Mucosa of descending colon (tissue), 3 donors: ENCODE measurements at regions not wholly inside any gene's neighbourhood (a gene's known extent, or its start where the extent isn't known, plus 50 kb on each side); places are given as distances from the start of the nearest gene placed in this dataset.
"Not testable (repeated sequence)": the region's sequence is repeated elsewhere in the genome, so short reads cannot be mapped to it uniquely, and the experiment has no call there.

Source experiments
- ATAC-seq: fragments of 200-7000 bp; cut with Tn5 transposase; one replicate; pipeline ENCODE4 v1.9.1; 2020; ENCODE audit warnings: mild to moderate bottlenecking, moderate library complexity
- DNase-seq, 3 donors: peaks; one replicate each; pipeline ENCODE4 v3.0.0-alpha.2; 2020
- H3K36me3 ChIP-seq: fragments of 200-600 bp; one replicate; pipeline ENCODE4 v1.8.0; 2021; ENCODE audit warnings: low read depth, mild to moderate bottlenecking
- H3K4me1 ChIP-seq: fragments of 200-600 bp; one replicate; pipeline ENCODE4 v1.8.0; 2021; ENCODE audit warnings: low read depth, mild to moderate bottlenecking
- H3K4me3 ChIP-seq: fragments of 200-600 bp; one replicate; pipeline ENCODE4 v1.8.0; 2021; ENCODE audit warnings: mild to moderate bottlenecking
- H3K9me3 ChIP-seq: fragments of 200-600 bp; one replicate; pipeline ENCODE4 v1.8.0; 2021; ENCODE audit warnings: mild to moderate bottlenecking
- intact Hi-C, 2 donors: fragments of 100-400 bp; cut with DNase I in 1 of 2; cut with micrococcal nuclease in 1 of 2; formaldehyde crosslinking; loops; one replicate each; pipeline versions ENCODE4 v1.11.0 to v1.11.1; 2022; cut with DNase I, micrococcal nuclease
- TF ChIP-seq, protein P1 (sequence below): fragments of 200-600 bp; IDR thresholded peaks from one replicate; pipeline ENCODE4 v1.8.0; 2022; ENCODE audit warnings: antibody characterized with exemption, mild to moderate bottlenecking
- donor health status: DM: no; HTN: no; CAD: no; lungs with moderate emphysema.
- donor health status: DM: no; HTN: no; CAD: no.
- donor health status: DM: no; HTN: yes; CAD: no.

DNA sequence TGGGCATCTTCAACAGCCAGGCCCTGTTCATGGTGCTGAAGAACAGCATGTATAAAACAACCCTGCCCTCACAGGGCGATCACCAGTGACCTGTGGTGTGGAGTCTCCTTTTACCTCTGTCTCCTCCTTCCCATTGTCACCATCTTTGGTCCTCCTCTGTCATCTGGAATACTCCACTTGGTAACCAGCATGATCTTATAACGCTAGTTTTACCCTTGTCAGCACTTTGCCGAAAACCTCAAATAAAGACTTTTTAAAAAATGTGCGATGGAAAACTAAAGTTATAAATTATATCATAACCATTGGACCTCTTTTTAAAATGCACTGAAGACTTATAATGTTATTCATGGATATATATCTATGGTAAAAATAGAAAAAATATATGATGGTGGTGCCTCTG is 945.2 kb upstream of the DEFB115 start:
- H3K4me1 ChIP-seq, H3K4me3 ChIP-seq, ATAC-seq, intact Hi-C loops, H3K9me3 ChIP-seq, DNase-seq, H3K36me3 ChIP-seq: not testable (repeated sequence)

DNA sequence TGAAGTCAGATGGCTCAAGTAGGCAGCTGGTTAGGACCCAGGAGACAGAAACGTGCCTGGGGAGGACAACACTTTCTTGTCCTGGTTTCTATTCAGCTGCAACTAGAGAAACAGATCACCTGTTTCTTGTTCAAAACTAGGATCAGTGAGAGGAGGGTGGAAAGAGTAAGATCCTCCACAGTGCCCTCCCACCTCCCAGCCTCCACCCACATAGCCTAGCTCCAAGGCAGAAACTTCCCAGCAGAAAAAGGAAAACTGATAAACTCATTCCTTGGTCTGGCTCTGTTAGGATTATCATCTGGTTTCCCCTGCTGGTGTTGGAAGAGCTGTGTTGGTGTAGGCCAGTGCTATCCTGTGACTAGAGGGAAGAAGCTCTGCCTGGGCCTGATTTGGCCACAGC is 943.8 kb upstream of the DEFB115 start:
- H3K4me3 ChIP-seq, ATAC-seq, DNase-seq, H3K4me1 ChIP-seq, H3K36me3 ChIP-seq, intact Hi-C loops, H3K9me3 ChIP-seq: not testable (repeated sequence)

DNA sequence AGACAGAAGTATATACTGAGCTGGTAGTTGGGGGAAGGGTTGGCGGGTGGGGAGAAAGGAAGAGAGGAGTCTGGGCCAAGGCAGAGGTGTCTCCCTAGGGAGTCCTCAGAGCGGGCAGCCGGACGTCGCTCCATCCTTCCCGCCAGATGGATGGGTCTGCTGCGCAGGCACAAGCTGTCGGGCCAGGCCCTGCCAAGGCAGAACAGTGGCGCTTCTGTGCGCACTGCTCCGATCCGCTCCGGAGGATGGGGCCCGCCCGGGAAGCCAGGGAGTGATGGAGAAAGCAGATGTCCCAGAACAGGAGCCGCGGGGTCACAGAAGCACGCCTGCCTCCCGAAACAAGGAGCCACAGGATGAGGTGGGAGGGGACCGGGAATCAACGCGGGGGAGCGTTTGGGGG is 941.4 kb upstream of the DEFB115 start:
- intact Hi-C loops, H3K9me3 ChIP-seq, DNase-seq, ATAC-seq, H3K4me1 ChIP-seq, H3K36me3 ChIP-seq, H3K4me3 ChIP-seq: not testable (repeated sequence)

DNA sequence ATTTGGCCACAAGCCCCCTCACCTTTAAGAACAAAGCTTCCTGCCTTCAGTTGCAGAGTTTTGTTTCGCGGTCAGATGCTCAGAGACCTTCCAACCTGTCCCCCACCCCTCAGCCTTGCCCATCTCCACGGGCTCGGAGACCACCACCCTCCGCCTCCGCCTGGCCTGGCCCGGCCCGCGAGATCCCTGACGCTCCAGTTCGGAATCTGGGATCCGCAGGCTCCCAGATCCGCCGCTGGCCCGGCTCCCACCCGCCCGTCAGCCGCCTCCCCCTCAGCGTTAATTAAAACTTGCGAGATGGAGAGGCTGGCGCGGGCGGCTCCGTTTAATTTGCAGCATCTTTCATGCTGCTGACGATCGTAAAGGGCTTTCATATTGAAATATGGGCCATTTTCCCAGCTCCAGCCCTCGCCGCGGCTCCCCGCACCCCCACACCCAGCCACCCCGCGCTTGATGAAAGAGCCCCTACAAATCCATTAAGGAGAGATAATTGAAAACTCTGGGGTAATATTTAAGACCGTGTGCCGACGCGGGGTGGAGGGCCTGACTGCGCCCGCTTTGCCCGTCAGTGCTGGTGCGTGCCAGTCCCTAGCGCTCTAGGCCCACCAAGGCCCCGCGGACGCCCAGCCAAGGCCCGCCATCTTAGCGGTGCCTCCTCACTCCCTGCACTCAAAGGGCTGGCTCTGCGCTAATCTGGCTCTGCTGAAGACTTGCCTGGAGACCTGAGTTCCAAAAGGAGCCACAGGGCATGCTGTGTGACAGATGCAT is 940.7 kb upstream of the DEFB115 start:
- H3K4me1 ChIP-seq, DNase-seq, H3K36me3 ChIP-seq, intact Hi-C loops, ATAC-seq, H3K9me3 ChIP-seq, H3K4me3 ChIP-seq: not testable (repeated sequence)

DNA sequence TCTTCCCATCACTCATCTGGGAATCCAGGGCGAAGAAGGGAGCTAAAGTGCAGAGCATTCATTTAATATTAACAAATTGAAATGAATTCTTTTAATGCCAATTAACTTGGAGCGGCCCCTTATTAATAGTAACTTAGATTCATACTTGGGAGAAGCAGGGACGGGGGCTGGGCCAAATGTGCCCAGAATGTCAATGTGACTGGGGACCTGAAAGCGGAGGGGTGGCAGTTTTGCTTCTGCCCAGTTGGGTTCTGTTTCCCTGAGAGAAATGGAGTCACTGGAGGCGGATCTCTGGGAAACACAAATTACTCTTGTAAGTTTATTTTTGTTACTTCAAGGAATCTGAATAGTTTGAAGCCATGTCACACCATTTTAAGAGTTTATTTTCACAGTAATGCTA is 923.7 kb upstream of the DEFB115 start:
- ATAC-seq, H3K4me3 ChIP-seq, H3K4me1 ChIP-seq, H3K9me3 ChIP-seq, DNase-seq, H3K36me3 ChIP-seq, intact Hi-C loops: not testable (repeated sequence)

DNA sequence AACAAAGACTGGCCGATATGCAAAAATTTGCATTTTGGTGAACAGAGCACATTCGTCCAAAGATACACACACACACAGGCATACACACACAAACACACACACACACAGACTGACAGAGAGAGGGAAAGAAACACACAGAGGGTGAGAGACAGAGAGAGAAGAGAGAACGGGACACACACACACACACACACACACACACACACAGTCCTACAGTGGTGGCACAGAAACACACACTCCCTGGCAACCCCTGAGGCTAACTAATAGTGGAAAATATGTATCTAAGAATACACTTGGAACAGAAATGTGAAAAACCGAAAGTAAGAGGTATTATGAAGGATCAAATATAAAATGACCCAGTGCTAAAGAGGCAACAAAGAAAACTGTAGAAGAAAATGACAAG is 919.9 kb upstream of the DEFB115 start:
- DNase-seq, intact Hi-C loops, H3K9me3 ChIP-seq, H3K36me3 ChIP-seq, ATAC-seq, H3K4me1 ChIP-seq, H3K4me3 ChIP-seq: not testable (repeated sequence)

DNA sequence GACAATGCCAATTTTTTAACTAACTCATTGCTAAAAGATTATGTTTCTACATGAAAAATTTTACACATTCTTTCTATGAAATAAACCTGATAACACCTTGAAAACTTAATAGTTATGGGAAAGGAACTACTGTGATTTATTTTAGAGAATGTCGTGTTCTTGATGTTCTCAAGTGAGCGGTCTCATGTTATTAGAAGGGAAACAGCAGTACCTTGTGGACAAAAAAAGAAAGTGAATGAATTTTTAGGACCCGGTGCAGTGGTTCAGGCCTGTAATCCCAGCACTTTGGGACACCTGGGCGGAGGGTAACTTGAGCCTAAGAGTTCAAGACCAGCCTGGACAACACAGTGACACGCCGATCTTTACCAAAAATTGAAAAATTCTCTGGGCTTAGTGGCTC is 908.5 kb upstream of the DEFB115 start:
- H3K4me3 ChIP-seq, ATAC-seq, intact Hi-C loops: not testable (repeated sequence)

DNA sequence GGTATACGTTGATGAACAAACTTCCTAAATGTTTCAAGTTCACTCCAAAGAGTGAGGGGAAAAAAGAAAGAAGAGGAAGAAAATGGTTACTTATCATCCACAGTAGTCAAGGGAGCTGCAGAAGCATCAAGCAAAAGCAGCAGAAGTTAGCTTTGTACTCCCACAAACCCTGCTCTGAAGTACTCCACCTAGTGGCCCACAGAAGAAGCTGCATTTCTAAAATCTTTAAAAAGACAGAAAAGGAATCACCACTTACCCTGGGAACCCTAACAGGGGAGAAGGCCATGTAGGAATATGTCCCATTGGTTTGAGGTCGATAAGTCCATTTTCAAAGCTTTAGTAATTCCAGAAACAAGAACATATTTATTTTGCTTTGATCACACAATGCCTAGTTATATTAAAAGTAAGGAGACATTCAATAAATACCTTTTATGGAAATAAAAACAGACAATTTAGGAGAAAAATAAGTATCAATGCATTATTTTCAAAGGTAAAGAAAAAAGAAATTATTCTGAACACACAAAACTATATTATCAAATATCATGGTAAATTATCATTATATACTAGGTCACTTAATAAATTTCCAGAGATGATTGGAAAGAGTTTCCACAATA is 900.5 kb upstream of the DEFB115 start:
- TF ChIP-seq, protein P1, sequence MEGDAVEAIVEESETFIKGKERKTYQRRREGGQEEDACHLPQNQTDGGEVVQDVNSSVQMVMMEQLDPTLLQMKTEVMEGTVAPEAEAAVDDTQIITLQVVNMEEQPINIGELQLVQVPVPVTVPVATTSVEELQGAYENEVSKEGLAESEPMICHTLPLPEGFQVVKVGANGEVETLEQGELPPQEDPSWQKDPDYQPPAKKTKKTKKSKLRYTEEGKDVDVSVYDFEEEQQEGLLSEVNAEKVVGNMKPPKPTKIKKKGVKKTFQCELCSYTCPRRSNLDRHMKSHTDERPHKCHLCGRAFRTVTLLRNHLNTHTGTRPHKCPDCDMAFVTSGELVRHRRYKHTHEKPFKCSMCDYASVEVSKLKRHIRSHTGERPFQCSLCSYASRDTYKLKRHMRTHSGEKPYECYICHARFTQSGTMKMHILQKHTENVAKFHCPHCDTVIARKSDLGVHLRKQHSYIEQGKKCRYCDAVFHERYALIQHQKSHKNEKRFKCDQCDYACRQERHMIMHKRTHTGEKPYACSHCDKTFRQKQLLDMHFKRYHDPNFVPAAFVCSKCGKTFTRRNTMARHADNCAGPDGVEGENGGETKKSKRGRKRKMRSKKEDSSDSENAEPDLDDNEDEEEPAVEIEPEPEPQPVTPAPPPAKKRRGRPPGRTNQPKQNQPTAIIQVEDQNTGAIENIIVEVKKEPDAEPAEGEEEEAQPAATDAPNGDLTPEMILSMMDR = peak; percentile 56
- H3K9me3 ChIP-seq, H3K36me3 ChIP-seq: not testable (repeated sequence)

More for the DNA sequence above, 908.5 kb upstream of the DEFB115 start:
- H3K4me1 ChIP-seq, H3K9me3 ChIP-seq, H3K36me3 ChIP-seq, DNase-seq: not testable (repeated sequence)

DNA sequence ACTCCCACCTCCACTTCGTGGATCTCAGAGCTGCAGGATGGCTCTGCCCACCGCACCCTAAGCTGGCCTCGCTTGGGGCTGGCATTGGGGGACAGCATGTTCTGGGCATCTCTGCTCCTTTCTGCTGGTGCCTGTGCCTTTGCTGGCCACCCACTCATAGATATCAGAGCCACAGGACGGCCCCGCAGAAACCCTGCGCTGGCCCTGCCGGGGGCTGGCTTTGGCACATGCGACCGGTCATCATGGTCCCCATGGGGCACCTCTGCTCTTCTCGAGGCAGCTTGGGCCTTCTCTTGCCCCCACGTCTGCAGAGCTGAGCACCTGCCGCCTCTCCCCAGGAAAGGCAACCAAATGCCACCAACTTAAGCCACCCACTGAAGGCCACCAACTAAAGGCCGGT is 895.7 kb upstream of the DEFB115 start:
- DNase-seq, H3K4me1 ChIP-seq, intact Hi-C loops, H3K36me3 ChIP-seq, H3K4me3 ChIP-seq, ATAC-seq, H3K9me3 ChIP-seq: not testable (repeated sequence)

More for the DNA sequence above, 900.5 kb upstream of the DEFB115 start:
- intact Hi-C loops, H3K4me3 ChIP-seq, ATAC-seq, DNase-seq, H3K4me1 ChIP-seq: not testable (repeated sequence)

DNA sequence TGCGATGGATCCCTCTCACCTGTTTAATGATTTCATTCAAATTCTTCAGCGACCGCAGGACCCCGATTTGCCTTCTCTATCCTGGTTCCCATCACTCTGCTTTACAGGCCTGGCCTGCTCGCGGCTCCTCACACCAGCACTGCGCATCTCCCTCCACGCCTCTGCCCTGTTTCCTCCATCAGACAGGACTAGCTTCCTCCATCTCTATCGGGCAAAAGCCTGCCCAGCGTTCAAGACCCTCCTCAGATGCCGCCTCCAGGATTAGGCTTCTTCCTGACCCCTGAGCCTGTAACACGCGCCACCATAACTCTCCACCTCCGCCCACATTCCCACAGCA is 881.1 kb upstream of the DEFB115 start:
- H3K9me3 ChIP-seq, H3K4me1 ChIP-seq, intact Hi-C loops, H3K4me3 ChIP-seq, H3K36me3 ChIP-seq, ATAC-seq, DNase-seq: not testable (repeated sequence)
